ENCODE measurements at regions not wholly inside any gene's neighbourhood (a gene's known extent, or its start where the extent isn't known, plus 50 kb on each side); places are given as distances from the start of the nearest gene placed in this dataset.

DNA sequence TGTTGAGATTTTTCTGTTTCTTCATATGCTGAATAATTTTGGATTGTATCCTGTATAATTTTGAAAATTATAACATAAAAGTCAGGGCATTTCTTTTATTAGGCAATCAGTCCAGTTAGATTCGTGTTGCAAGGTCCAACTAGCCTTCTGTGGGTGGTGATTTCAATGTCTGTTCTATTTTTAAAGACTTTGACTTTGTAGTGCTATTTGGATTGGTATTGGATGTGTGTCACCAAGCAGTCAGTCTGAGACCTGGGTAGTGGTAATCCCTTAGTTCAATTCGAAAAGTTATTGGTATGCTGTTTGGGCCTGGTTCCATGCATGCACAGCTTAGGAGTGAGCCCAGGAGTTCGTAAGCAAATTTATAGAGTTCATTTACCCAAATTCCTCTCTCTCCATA is 82.2 kb downstream of the EPDR1 start:
- no peak for DNase-seq (ENCODE audit: low read depth, low spot score)

- no peak for DNase-seq (ENCODE audit: low read depth, low spot score)
These were observed 86.1 kb downstream of the EPDR1 start for GRCh38 chr7:38006559-38006958.

GRCh38 chr7:38007096-38007495 is 86.7 kb downstream of the EPDR1 start:
- DNase-seq (ENCODE audit: low read depth, low spot score): no peak

DNA sequence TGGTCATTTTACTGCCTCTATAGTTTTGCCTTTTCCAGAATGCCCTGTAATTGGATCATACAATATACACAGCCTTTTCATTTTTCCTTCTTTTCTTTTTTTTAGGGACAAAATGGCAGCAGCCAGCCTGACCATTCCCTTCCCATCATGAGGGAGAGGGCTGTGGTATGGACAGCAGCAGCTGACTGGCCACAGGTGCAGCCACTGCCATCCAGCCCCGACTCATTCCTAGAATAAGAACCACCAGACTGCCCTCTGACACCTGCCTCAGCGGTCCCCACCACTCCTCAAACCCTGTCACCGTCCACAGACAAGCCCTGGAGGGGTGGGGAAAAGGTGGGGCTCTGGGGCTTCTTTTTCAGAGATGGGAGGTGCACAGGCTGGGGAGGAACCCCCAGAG is 92.8 kb downstream of the EPDR1 start:
- DNase-seq (ENCODE audit: low read depth, low spot score): no peak

DNA sequence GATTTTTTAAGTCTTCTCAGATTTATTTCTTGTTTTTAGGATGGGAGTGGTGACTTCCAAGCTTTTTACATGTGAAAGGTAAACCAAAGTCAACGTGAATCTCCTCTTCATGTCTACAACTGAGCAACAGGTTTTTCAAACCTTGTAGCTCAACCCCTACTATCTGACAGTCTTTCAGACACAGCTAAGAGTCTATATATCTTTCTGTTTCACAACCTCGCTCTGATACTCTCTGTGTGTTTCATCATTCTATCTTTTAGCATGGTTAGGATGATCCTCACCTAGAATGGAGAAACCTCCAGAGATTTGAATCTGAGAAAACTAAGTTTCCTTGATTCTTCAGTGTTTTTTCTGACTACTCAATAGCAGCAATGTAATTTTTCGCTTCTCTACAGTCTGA is 96.1 kb downstream of the EPDR1 start:
- DNase-seq (ENCODE audit: low read depth, low spot score): no peak

DNA sequence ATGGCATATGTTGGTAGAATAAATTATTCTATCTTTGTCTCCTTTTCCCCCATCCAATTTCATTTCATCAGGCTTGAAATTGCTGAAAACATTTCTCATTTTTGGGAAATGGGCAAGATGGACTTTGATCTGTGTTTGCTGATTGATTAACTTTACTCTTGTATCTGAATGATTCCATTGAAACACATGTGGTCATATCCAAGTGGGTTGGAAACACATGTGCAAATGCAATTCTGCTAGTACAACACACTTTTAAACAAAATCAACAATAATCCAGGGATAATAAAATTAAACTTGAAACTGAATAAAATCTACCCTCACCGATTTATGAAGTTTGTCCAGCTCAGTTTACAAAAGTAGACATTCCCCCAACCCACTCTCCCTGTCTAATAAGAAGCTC is 96.9 kb downstream of the EPDR1 start:
- no peak for DNase-seq (ENCODE audit: low read depth, low spot score)

- DNase-seq (ENCODE audit: low read depth, low spot score): no peak
These were observed 99.8 kb downstream of the EPDR1 start for GRCh38 chr7:38020121-38020785.

- DNase-seq (ENCODE audit: low read depth, low spot score): no peak
These were observed 101.5 kb downstream of the EPDR1 start for GRCh38 chr7:38021892-38022291.

DNA sequence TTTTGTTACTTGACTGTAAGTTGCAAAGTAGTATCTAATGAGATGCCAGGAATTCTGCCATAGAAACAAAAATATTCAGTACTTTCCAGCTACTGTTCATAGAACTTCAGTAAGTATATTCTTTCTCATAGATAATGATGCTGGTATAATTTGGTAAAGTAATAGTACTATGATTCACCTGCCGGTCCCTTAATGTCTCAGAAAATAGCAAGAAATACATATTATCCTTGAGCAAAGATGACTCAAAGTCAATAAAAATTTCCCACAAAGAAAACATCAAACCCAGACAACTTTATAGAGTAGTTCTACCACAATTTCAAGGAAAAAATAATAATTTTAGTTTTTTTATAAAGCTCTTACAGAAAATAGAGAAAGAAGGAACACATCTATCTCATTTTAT is 105.4 kb downstream of the EPDR1 start:
- DNase-seq (ENCODE audit: low read depth, low spot score): no peak

DNA sequence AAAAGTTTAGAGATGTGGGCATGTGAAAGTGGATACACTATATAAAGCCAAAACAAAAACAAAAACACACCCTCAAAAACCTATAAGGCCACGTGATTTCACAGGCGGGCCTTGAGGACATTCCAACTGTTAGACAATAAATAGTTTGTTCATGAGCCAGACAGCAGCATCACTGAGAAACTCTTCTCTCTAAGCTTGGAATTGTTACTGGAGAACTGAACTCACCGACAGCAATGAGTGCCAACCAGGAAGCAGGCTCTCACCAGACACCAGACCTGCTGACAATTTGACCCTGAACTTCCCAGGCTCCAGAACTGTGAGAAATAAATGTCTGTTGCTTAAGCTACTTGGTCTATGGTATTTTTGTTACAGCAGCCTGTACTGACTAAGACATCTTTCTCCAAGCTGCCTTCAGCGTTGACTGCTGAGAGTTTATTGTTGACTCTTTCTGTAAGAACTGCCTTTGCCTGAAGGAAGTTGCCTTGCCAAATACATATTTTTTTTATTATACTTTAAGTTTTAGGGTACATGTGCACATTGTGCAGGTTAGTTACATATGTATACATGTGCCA is 107.5 kb downstream of the EPDR1 start:
- DNase-seq (ENCODE audit: low read depth, low spot score): no peak

- no peak for DNase-seq (ENCODE audit: low read depth, low spot score)
These were observed 113.8 kb downstream of the EPDR1 start for GRCh38 chr7:38034062-38034908.

- no peak for DNase-seq (ENCODE audit: low read depth, low spot score)
These were observed 120.4 kb downstream of the EPDR1 start for GRCh38 chr7:38040831-38041230.

GRCh38 chr7:38049679-38050078 is 128.4 kb upstream of the STARD3NL start:
- DNase-seq (ENCODE audit: low read depth, low spot score): no peak

DNA sequence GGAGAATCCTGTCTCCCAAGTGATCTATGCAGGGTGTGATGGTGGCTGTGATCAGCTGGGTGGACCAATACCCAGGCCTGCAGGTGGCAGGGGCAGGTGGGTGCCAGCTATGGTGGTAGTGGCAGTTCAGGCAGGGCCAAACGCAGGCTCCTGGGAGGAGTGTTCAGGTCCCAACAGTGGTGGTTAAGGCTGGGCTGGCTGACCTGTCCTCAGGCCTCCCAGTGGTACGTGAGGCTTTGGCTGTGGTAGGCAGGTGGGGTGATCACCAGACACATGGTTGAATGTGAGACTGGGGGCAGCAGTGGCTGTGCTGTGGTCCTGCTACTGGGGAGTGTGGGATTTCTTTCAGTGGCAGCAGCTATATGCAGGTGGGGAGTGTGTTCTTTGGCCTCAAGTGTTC is 126.7 kb upstream of the STARD3NL start:
- DNase-seq (ENCODE audit: low read depth, low spot score): no peak

DNA sequence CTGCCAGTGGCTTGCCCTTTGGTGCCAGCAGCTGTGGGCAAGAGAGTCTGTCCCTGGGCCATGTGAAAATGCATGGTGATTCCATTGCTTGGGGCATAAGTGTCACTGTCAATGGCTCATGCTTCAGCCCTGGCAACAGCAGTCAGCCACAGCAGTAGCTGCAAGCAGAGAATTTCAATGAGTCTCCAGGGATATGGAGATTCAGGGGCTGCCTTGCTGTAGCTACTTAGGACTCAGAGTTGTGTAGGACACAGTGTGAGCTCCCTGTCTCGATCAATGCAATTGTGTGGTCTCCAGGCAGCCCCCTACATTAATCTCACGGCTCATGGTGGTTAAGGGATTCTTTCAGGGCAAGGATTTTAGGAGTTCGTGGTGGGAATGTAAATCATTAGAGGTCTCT is 126.3 kb upstream of the STARD3NL start:
- DNase-seq (ENCODE audit: low read depth, low spot score): no peak

GRCh38 chr7:38052786-38053185 is 125.3 kb upstream of the STARD3NL start:
- DNase-seq (ENCODE audit: low read depth, low spot score): no peak

DNA sequence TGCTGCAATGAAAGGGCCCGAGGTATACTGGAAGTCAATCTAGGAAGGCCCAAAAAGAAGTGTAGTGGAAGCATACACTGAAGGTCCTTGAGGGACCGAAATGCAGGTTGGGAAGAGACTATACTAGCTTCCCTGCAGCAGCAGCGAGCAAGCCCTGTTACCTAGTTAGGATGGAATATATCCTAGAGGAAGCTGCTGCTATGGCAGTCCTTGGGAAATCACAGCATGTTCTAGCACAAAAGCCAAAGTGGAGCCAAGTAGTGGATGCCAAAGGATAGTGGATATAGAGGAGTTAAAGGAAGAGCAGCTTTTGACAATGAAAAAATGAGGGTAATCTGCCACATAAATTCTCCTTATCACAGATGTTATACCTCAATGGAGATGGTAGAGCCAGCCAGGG is 123.8 kb upstream of the STARD3NL start:
- DNase-seq (ENCODE audit: low read depth, low spot score): no peak

- DNase-seq (ENCODE audit: low read depth, low spot score): no peak
These were observed 120.2 kb upstream of the STARD3NL start for GRCh38 chr7:38057829-38058228.

DNA sequence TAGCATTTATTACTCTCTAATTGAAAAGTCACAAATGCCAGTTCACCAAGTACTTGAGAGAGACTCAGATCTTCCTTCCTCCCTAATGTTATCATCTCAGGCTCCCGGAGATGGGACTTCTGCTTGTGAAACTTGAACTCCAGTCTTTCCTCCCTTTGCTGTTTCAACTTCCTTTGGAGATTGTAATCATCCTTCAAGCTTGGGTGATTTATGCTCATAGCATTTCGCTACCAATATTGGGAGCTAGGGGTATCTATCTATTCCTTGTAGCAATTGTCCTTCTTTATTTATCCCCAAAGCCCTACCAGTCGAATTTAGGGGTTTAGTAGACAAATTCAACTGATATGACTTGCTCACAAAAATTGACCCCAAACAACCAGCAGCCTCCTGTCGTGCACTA is 117.9 kb upstream of the STARD3NL start:
- DNase-seq (ENCODE audit: low read depth, low spot score): no peak

- DNase-seq (ENCODE audit: low read depth, low spot score): no peak
These were observed 117.4 kb upstream of the STARD3NL start for GRCh38 chr7:38060637-38061036.

DNA sequence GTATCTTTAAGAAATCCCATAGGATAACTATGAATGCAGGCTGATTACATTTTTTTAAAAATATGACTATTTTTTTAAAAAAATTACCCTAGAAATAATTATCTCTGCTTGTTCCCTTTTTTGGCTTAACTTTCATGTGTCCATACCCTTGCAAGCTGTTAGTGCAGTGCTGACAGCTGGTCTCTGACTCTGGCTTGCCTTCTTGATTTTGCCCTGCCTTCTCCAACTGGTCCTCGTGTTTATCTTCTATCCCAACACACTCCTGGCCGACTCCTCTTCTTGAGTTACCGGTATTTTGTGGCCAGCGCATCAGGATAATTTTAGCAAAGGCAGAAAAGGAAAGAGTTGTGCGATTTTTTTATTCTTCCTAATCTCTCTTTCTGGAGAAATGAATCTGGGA is 111.7 kb upstream of the STARD3NL start:
- no peak for DNase-seq (ENCODE audit: low read depth, low spot score)

- no peak for DNase-seq (ENCODE audit: low read depth, low spot score)
These were observed 109.6 kb upstream of the STARD3NL start for GRCh38 chr7:38068461-38068860.

DNA sequence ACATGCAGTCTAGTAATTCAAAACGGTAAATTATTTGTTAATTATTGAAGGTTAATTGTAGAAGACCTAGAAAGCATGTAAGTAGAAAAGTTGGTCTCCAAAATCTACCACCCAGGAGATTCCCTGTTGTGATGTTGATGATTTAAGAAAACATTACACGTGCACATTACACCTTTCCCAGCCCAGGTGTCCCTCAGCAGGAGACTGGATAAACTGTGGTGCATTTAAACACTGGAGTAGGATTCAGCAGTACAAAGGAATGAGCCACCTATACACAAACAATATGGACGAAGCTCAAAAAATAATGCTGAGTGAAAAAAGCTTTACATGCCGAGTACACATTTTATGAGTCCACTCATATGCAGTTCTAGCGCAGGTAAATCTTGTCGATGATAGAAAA is 109.0 kb upstream of the STARD3NL start:
- DNase-seq (ENCODE audit: low read depth, low spot score): no peak

Measured in activated naive CD8-positive, alpha-beta T cell treated with anti-CD3 and anti-CD28 coated beads, Interleukin-2, amount 50 U/mL, for 16 hours (primary cell).